HFF-Myc (cell line): ENCODE measurements at regions not wholly inside any gene's neighbourhood (a gene's known extent, or its start where the extent isn't known, plus 50 kb on each side); places are given as distances from the start of the nearest gene placed in this dataset.
"Not testable (repeated sequence)": the region's sequence is repeated elsewhere in the genome, so short reads cannot be mapped to it uniquely, and the experiment has no call there.

Source experiments
- DNase-seq: peaks from one replicate; pipeline ENCODE4 v3.0.0-alpha.2; 2011; ENCODE audit warnings: low read depth; ENCODE audit errors: extremely low read depth
- H3K4me3 ChIP-seq: replicated peaks from 2 replicates; pipeline ENCODE4 v1.5.1; 2011; ENCODE audit warnings: low read depth, mild to moderate bottlenecking, control low read depth, low read length
- CTCF ChIP-seq: IDR thresholded peaks from 2 replicates; pipeline ENCODE4 v1.5.1; 2012; ENCODE audit warnings: mild to moderate bottlenecking, low read depth, low read length, control low read depth; ENCODE audit errors: missing control alignments

DNA sequence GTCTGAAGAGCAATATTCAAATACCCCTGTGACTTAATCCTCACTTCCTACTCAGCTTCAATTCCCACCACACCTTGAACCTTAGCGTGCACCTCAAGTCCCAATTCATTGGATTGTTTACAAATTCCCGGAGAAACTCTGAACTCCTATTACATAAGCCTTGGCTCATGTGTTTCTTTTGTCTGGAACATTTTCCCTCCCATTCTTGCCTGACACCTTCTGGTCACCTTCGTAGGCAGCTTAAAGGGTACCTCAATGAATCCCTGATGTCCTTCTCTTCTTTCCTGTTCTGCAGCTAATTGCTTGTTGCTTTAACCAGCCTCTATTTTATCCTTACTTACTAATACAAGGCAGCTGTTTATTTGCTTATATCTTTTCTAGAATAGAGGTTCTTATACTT is 85.0 kb upstream of the SEL1L start:
- no peak for DNase-seq
- no peak overlapping the region for H3K4me3 ChIP-seq
- no peak for TF ChIP-seq CTCF

GRCh38 chr14:81619816-81620215 is 86.2 kb upstream of the SEL1L start:
- no peak for DNase-seq
- no peak for TF ChIP-seq CTCF
- H3K4me3 ChIP-seq, result no peak overlapping the region

DNA sequence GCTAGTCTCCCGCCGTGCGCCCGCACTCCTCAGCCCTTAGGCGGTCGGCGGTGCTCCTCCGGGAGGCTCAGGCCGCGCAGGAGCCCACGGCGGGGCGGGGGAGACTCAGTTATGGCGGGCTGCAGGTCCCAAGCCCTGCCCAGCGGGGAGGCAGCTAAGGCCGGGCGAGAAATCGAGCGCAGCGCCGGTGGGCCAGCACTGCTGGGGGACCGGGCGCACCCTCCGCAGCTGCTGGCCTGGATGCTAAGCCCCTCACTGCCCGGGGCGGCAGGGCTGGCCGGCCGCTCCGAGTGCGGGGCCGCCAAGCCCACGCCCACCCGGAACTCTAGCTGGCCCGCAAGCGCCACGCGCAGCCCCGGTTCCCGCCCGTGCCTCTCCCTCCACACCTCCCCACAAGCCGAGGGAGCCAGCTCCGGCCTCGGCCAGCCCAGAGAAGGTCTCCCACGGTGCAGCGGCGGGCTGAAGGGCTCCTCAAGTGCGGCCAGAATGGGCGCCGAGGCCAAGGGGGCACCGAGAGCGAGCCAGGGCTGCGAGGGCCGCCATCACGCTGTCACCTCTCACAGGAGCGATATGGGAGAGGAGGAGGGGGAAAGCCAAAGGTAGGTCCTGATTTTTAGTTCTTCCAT is 90.2 kb upstream of the SEL1L start:
- DNase-seq, H3K4me3 ChIP-seq: not testable (repeated sequence)

- no peak for DNase-seq
- no peak for TF ChIP-seq CTCF
- no peak overlapping the region for H3K4me3 ChIP-seq
Measured at GRCh38 chr14:81625343-81625742, 91.7 kb upstream of the SEL1L start.

DNA sequence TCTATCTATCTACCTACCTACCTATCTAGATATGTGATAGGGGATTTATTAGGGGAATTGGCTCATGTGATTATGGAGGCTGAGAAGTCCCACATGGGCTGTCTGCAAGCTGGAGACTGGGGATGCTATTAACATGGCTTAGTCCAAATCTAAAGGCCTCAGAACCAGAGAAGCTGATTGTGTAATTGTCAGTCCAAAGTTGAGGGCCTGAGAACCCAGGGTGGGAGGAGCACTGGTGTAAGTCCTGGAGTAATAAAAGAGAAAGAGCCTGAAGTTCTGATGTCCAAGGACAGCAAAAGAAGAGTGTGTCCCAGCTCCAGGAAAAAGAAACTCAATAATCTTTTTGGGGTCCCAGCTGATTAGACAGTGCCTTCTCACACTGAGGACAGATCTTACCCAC is 98.5 kb upstream of the SEL1L start:
- no peak for DNase-seq
- no peak for TF ChIP-seq CTCF
- no peak overlapping the region for H3K4me3 ChIP-seq

- no peak for DNase-seq
- H3K4me3 ChIP-seq, result no peak overlapping the region
- no peak for TF ChIP-seq CTCF
Measured at GRCh38 chr14:81633496-81633895, 99.8 kb upstream of the SEL1L start.

DNA sequence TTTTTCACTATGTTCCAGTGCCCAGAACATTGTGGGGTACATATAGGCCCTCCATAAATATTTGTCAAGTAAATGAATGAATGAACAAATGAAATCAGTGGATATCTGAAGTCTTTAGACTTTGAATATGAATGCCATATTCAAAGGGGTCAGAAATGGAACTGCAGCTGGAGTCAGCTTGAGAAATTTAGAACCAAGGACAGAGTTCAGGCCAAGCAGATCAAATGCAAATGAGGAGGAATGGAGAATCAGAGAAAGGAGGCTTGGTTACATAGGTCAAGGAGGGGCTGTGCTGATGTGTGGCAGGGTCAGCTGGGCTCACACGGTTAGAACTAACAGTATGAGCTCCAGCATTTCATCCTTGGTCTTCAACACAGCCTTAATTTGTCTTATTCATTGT is 104.0 kb upstream of the SEL1L start:
- H3K4me3 ChIP-seq, result no peak overlapping the region
- no peak for TF ChIP-seq CTCF
- DNase-seq, result no peak
